WTC11 (cell line): ENCODE measurements at regions not wholly inside any gene's neighbourhood (a gene's known extent, or its start where the extent isn't known, plus 50 kb on each side); places are given as distances from the start of the nearest gene placed in this dataset.
A peak's percentile ranks its signal among the peaks of the same experiment; 100 is the strongest.

Experiments
- ATAC-seq: fragments of 200-7000 bp; cut with Tn5 transposase; 2 replicates; pipeline ENCODE4 v1.10.0; 2021; ENCODE audit warnings: mild to moderate bottlenecking, moderate library complexity
- CTCF ChIA-PET: fragments of 300-600 bp; sonication (Branson Sonifier 250); formaldehyde crosslinking; loops from one replicate; lab custom pipeline; 2021; ENCODE audit warnings: antibody characterized with exemption; lab: Charles Lee
- POLR2A ChIA-PET: fragments of 350-600 bp; sonication (Branson Sonifier 250); formaldehyde crosslinking; loops from one replicate; lab custom pipeline; 2021; ENCODE audit warnings: antibody characterized with exemption; lab: Charles Lee
- DNase-seq: peaks from one replicate; pipeline ENCODE4 v3.0.0; 2021; ENCODE audit warnings: low spot score
- H3K27ac Mint-ChIP-seq: 2 replicates; pipeline ENCODE4 v1.8.0; 2021; ENCODE audit warnings: mixed read lengths
- H3K27me3 Mint-ChIP-seq: 2 replicates; pipeline ENCODE4 v1.8.0; 2021; ENCODE audit warnings: low read depth, mild to moderate bottlenecking, moderate library complexity, mixed read lengths
- H3K36me3 Mint-ChIP-seq: 2 replicates; pipeline ENCODE4 v1.8.0; 2021; ENCODE audit warnings: mixed read lengths
- H3K4me1 Mint-ChIP-seq: 2 replicates; pipeline ENCODE4 v1.8.0; 2022; ENCODE audit warnings: mixed read lengths
- H3K4me3 Mint-ChIP-seq: 2 replicates; pipeline ENCODE4 v1.8.0; 2021; ENCODE audit warnings: mild to moderate bottlenecking, moderate library complexity, mixed read lengths
- H3K9me3 Mint-ChIP-seq: 2 replicates; pipeline ENCODE4 v1.8.0; 2021; ENCODE audit warnings: mixed read lengths
- AR ChIP-seq: fragments of 250-450 bp; sonication (Bioruptor Pico); IDR thresholded peaks from 2 replicates; pipeline ENCODE4 v1.9.0; 2021; ENCODE audit warnings: mild to moderate bottlenecking
- CTCF ChIP-seq: fragments of 200-600 bp; IDR thresholded peaks from 2 replicates; pipeline ENCODE4 v1.8.0; 2022; ENCODE audit warnings: antibody characterized with exemption
- ESRRA ChIP-seq: sonication (generic); formaldehyde crosslinking; IDR thresholded peaks from 2 replicates; pipeline ENCODE4 v1.8.1; 2022; ENCODE audit warnings: mild to moderate bottlenecking, missing genetic modification reagents, borderline replicate concordance
- FOXP1 ChIP-seq: sonication (generic); formaldehyde crosslinking; IDR thresholded peaks from 2 replicates; pipeline ENCODE4 v1.8.0; 2022; ENCODE audit warnings: missing genetic modification reagents, mild to moderate bottlenecking, moderate library complexity, borderline replicate concordance
- FOXP4 ChIP-seq: sonication (generic); formaldehyde crosslinking; IDR thresholded peaks from 2 replicates; pipeline ENCODE4 v1.8.0; 2022; ENCODE audit warnings: mild to moderate bottlenecking, missing genetic modification reagents
- GRHL2 ChIP-seq: fragments of 250-450 bp; sonication (Bioruptor Pico); IDR thresholded peaks from 2 replicates; pipeline ENCODE4 v1.8.0; 2022; ENCODE audit warnings: mild to moderate bottlenecking, moderate library complexity; ENCODE audit not compliant: insufficient replicate concordance, severe bottlenecking
- IRF1 ChIP-seq: sonication (generic); formaldehyde crosslinking; IDR thresholded peaks from 2 replicates; pipeline ENCODE4 v1.8.0; 2023; ENCODE audit warnings: missing genetic modification reagents
- JUN ChIP-seq: sonication (generic); formaldehyde crosslinking; IDR thresholded peaks from 2 replicates; pipeline ENCODE4 v1.8.0; 2023; ENCODE audit warnings: mild to moderate bottlenecking, missing genetic modification reagents
- PRDM15 ChIP-seq: sonication (generic); formaldehyde crosslinking; IDR thresholded peaks from 2 replicates; pipeline ENCODE4 v1.8.0; 2022; ENCODE audit warnings: missing genetic modification reagents
- SMAD4 ChIP-seq: sonication (generic); formaldehyde crosslinking; IDR thresholded peaks from 2 replicates; pipeline ENCODE4 v1.8.0; 2022; ENCODE audit warnings: mild to moderate bottlenecking, missing genetic modification reagents
- TP53 ChIP-seq: sonication (generic); formaldehyde crosslinking; IDR thresholded peaks from 2 replicates; pipeline ENCODE4 v1.8.1; 2023; ENCODE audit warnings: mild to moderate bottlenecking, missing genetic modification reagents
- ZBTB43 ChIP-seq: sonication (generic); formaldehyde crosslinking; IDR thresholded peaks from 2 replicates; pipeline ENCODE4 v1.8.1; 2023; ENCODE audit warnings: mild to moderate bottlenecking, missing genetic modification reagents
- ZNF121 ChIP-seq: sonication (generic); formaldehyde crosslinking; IDR thresholded peaks from 2 replicates; pipeline ENCODE4 v1.8.0; 2023; ENCODE audit warnings: missing genetic modification reagents
- ZNF138 ChIP-seq: sonication (generic); formaldehyde crosslinking; conservative IDR thresholded peaks from 2 replicates; pipeline ENCODE4 v1.8.1; 2022; ENCODE audit warnings: mild to moderate bottlenecking, moderate library complexity, missing genetic modification reagents
- ZNF396 ChIP-seq: fragments of 250-450 bp; sonication (Bioruptor Pico); IDR thresholded peaks from 2 replicates; pipeline ENCODE4 v1.8.0; 2021; ENCODE audit warnings: mild to moderate bottlenecking, moderate library complexity, borderline replicate concordance
- ZNF416 ChIP-seq: fragments of 250-450 bp; sonication (Bioruptor Pico); IDR thresholded peaks from 2 replicates; pipeline ENCODE4 v1.9.0; 2021; ENCODE audit warnings: mild to moderate bottlenecking, inconsistent platforms
- ZNF425 ChIP-seq: fragments of 250-450 bp; sonication (Bioruptor Pico); conservative IDR thresholded peaks from 2 replicates; pipeline ENCODE4 v1.9.0; 2021; ENCODE audit warnings: mild to moderate bottlenecking

GRCh38 chr4:158098802-158099201, 74.0 kb downstream of the GASK1B start:
- Mint-ChIP-seq H3K4me1 (peaks cover 20% of the 10 kb centered on the region), H3K4me3 (no peak overlapping the region), H3K9me3 (no peaks in the 10 kb centered on the region), H3K27me3 (no peaks in the 10 kb centered on the region), H3K27ac (no peak overlapping the region), H3K36me3 (no peaks in the 10 kb centered on the region)
- TF ChIP-seq ZNF416 (CRISPR knock-in tag) (no peak), ZNF121 (peak; percentile 62; the same call in 1 of the 2 replicates)
- ChIA-PET POLR2A (no interaction called here), CTCF (no interaction called here)
- no peak for DNase-seq
- ATAC-seq: no peak

GRCh38 chr4:158094413-158095134, 78.3 kb downstream of the GASK1B start:
- H3K27me3 Mint-ChIP-seq: no peaks in the 10 kb centered on the region
- peaks cover 3% of the 10 kb centered on the region; the same call in 1 of the 2 replicates for H3K9me3 Mint-ChIP-seq
- ChIA-PET POLR2A (no interaction called here), CTCF (no interaction called here)
- peaks cover 26% of the 10 kb centered on the region for H3K4me1 Mint-ChIP-seq
- ATAC-seq (no peak), DNase-seq (no peak)
- no peaks in the 10 kb centered on the region for H3K36me3 Mint-ChIP-seq
- no peak overlapping the region for H3K27ac Mint-ChIP-seq
- TF ChIP-seq CTCF (no peak), FOXP4 (CRISPR knock-in tag) (no peak), ZNF138 (CRISPR knock-in tag) (no peak), GRHL2 (CRISPR knock-in tag) (no peak), FOXP1 (CRISPR knock-in tag) (no peak), AR (CRISPR knock-in tag) (no peak), PRDM15 (CRISPR knock-in tag) (no peak), IRF1 (no peak), JUN (CRISPR knock-in tag) (no peak), ESRRA (CRISPR knock-in tag) (no peak), SMAD4 (CRISPR knock-in tag) (no peak), ZNF425 (no peak), ZNF396 (no peak), TP53 (CRISPR knock-in tag) (no peak), ZBTB43 (CRISPR knock-in tag) (no peak)
- no peak overlapping the region for H3K4me3 Mint-ChIP-seq
